HG03066 (cell line): ENCODE measurements at regions not wholly inside any gene's neighbourhood (a gene's known extent, or its start where the extent isn't known, plus 50 kb on each side); places are given as distances from the start of the nearest gene placed in this dataset.

Source experiments
- ATAC-seq: cut with Tn5 transposase; IDR thresholded peaks from one replicate; pipeline ENCODE4 v1.9.1; 2021; ENCODE audit warnings: low read depth; ENCODE audit not compliant: unreplicated experiment

GRCh38 chr3:104735691-104736090 lies 631.0 kb upstream of the ALCAM start:
- ATAC-seq: no peak

GRCh38 chr3:104738271-104738670 lies 628.4 kb upstream of the ALCAM start:
- no peak for ATAC-seq

DNA sequence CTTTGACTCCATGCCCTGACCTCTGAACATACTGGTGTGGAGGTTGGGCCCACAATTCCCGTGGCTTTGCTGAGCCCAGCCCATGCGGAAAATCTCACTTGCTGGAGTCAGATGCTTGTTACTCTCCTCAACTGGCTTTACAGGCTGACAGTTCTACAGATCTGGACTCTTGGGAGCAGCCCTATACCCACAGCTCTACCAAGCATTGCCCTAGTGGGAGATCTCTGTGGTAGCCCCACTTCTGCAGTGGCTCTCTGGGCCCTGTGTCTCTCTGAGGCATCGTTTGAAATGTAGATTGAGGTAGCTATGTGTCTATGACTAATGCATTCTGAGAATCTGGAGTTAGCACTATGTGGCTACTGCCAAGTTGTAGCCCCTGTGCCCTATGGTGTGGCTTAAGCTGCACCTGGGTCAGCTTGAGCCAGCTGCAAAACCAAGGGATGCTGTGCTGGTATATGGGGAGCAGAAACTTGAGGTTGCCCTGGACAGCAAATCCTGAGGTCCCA lies 625.8 kb upstream of the ALCAM start:
- no peak for ATAC-seq

DNA sequence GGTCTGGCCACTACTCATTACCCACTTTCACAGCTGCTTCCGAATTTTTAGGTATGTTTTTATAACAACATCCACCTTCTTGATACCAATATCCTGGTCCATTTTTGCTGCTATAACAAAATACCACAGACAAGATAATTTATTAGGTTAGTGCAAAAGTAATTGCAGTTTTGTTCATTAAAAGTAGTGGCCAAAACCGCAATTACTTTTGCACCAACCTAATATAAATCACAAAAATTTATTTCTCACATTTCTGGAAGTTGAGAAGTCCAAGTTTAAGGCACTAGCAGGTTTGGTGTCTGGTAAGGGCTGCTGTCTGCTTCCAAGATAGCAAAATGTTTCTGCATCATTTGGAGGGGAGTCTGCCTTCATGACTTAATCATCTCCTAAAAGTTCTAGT lies 624.7 kb upstream of the ALCAM start:
- no peak for ATAC-seq

GRCh38 chr3:104745313-104745712 lies 621.4 kb upstream of the ALCAM start:
- no peak for ATAC-seq

DNA sequence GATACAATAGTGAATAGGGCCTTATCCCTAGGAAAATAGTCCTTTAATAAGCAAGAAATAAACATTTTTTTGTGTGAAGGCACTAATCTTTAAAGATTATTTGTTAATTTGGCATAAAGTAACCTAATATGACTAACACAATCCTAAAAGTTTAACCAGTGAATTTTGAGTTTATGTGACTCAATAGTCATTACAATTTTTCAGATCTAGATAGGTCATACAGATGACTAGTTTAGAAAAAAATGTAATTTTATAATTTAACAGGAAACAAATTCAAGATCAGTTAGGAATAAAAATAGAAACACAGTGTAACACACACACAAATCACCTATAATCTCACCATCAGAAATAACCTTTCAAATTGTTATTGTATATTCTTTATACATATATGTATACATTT lies 620.7 kb upstream of the ALCAM start:
- no peak for ATAC-seq

DNA sequence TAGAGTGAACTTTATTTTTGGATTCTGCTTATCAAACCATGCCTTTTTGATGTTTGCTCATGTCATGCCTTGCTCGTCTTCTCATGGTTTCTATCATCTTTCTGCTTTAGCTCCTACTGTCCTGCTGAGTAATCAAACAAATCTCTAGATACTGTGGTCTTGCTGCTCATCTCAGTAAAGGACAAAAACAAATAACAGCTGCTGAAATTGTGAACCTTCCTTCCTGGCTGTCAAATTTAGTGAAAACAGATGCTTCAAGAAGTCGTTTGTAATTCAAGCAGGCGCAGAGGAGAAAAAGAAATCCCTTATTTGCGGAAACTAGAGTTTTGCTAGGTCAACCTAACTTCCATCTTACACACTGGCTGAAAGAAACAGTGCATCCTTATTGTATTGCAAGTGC lies 616.1 kb upstream of the ALCAM start:
- no peak for ATAC-seq

- ATAC-seq: no peak
Measured at GRCh38 chr3:104755791-104756190, 610.9 kb upstream of the ALCAM start.

DNA sequence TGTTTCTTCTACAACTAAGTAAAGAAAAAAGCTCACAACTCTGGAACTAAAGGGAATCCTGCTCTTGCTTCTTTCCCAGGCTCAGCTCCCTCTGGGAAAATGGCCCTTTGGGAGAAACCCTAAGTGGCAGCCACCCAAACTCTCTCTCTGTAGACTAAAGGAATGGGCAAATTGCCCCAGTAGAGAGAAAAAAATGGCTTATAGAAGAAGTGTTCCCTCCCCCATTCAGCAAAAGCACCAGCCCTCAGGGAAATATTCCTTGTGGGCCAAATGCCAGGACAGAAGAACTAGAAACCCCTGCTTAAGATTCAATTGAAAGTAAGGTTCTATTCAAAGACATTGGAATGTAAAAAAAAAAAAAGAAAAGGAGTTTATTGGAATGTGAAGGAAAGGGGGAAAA lies 603.7 kb upstream of the ALCAM start:
- no peak for ATAC-seq

GRCh38 chr3:104764496-104764895 lies 602.2 kb upstream of the ALCAM start:
- no peak for ATAC-seq

DNA sequence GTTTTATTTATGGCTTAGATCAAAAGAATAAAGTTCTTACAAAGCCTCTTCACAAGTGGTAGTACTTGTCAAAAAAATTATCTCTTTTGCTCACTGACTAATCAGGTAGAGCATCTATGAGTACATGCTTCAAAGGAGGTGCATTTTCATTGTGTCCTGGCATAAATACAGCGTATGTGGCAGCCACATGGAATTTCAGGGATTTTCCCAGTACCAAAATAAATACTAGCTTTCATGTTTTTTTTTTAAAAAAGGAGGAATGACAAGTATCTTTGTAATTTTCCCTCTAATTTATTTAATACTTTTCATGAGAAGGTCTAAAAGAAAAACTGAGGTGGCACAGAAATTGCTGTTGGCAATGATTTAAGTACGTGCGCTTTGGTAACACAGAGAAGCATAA lies 597.8 kb upstream of the ALCAM start:
- ATAC-seq: no peak

DNA sequence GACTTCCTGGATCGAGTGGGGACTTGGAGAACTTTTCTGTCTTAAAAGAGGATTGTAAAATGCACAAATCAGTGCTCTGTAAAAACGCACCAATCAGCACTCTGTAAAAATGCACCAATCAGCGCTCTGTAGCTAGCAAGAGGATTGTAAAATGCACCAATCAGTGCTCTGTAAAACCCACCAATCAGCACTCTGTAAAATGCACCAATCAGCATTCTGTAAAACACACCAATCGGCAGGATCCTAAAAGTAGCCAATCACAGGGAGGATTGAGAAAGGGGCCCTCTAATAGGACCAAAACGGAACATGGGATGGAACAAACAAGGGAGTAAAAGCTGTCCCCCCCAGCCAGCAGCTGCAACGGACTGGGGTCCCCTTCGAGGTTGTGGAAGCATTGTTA lies 587.4 kb upstream of the ALCAM start:
- ATAC-seq: no peak

DNA sequence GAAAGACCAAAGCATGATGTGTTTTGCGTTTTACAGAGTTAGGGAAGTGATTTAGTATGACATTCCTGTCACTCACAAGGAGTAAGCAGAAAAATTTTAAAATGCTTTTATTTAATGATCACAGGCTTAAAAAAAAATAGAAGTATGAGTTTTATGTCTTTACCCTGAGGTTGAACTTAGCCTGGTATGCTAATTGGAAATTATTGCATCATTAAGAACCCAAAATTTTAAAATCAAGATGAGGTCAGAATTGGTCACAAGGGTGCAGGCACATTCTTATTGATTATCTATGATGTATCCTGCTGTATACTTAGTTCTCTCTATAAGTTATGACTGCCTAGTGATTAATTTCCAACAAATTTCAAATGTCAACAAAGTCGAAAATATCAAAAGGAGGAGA lies 585.6 kb upstream of the ALCAM start:
- no peak for ATAC-seq

DNA sequence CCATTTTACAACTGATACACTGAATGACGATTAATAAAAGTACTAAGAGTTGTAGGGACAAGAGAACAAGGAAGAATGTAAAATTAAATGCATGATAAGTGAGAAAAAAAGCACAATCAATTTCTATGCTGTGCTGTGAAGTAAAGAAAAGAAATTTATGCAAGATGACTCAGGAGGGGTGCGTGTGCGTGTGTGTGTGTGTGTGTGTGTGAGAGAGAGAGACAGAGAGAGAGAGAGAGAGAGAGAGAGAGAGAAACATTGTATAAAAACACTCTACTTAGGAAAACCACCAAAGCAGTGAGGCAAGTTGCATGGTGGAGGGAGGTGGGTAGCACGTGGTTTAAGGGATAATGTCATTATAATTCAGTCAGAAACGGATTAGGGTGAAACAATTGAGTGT lies 580.8 kb upstream of the ALCAM start:
- no peak for ATAC-seq

DNA sequence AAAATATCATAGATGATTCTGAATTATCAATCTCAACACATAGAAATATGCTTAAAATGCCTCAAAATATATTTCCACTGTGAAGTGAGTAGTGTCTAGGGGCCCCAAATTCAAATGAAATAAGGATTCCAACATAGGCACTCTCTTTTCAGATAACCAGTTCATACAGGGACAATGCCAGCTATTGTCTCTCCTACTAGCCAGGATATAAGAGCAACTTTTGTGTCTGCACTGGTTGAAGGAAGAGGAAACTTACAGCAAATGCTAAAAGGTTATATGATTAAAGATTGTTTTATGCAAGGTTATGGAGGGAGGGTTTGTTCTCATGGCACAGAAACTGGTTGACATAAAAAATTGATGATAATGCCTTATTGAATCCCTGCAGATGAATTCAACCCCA lies 579.4 kb upstream of the ALCAM start:
- ATAC-seq: no peak

GRCh38 chr3:104788807-104789206 lies 577.9 kb upstream of the ALCAM start:
- no peak for ATAC-seq

GRCh38 chr3:104791331-104791730 lies 575.4 kb upstream of the ALCAM start:
- ATAC-seq: no peak

- ATAC-seq: no peak
Measured at GRCh38 chr3:104796556-104796955, 570.2 kb upstream of the ALCAM start.

- no peak for ATAC-seq
Measured at GRCh38 chr3:104805042-104805441, 561.7 kb upstream of the ALCAM start.

- ATAC-seq: no peak
Measured at GRCh38 chr3:104805508-104805907, 561.2 kb upstream of the ALCAM start.

- ATAC-seq: no peak
Measured at GRCh38 chr3:104810896-104811295, 555.8 kb upstream of the ALCAM start.

GRCh38 chr3:104816008-104816407 lies 550.7 kb upstream of the ALCAM start:
- ATAC-seq: no peak

GRCh38 chr3:104816716-104817115 lies 550.0 kb upstream of the ALCAM start:
- ATAC-seq: no peak
